LNCAP (cell line): ENCODE measurements at regions not wholly inside any gene's neighbourhood (a gene's known extent, or its start where the extent isn't known, plus 50 kb on each side); places are given as distances from the start of the nearest gene placed in this dataset.

Experiments
- CTCF ChIP-seq: fragments of 450-650 bp; IDR thresholded peaks from 2 replicates; pipeline ENCODE4 v1.5.1; 2017; ENCODE audit warnings: mild to moderate bottlenecking

- TF ChIP-seq CTCF, result no peak
Observed at GRCh38 chr1:222257027-222257426, 290.9 kb downstream of the HHIPL2 start.

DNA sequence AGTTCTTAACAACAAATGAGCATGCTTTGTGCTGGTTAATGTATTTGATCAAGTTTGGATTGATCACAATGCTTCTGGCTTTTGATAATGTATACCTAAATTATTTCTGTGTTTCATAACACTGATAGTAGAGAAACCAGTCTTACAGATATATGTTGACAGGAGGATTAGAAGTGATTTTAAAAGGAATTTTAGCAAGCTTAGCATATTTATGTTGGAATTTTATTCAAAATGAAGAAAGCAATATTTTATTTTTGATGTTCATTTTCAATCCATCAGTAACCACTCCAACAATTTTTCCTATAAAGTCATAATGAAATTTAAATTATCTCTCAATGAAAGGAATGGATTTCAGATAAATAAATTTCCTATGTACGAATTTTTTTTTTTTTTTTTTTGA lies 291.8 kb downstream of the HHIPL2 start:
- no peak for TF ChIP-seq CTCF

DNA sequence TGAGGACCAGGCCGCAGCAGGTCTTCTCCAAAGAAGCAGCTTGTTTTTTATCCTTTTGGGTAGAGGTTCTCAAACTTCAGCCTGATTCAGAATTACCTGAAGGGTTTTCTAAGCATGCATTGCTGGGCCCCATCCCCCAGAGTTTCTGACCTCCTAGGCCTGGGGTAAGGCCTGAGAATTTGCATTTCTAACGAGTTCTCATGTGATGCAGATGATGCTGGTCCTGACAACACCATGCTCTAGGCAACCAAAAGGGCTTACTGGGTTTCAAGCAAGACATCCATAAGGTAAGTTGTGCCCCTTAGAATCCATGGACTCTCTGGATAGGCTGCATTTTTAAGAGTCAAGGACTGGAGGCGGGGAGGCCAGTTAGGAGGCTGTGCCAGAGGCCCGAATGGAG lies 295.1 kb downstream of the HHIPL2 start:
- TF ChIP-seq CTCF, result no peak

DNA sequence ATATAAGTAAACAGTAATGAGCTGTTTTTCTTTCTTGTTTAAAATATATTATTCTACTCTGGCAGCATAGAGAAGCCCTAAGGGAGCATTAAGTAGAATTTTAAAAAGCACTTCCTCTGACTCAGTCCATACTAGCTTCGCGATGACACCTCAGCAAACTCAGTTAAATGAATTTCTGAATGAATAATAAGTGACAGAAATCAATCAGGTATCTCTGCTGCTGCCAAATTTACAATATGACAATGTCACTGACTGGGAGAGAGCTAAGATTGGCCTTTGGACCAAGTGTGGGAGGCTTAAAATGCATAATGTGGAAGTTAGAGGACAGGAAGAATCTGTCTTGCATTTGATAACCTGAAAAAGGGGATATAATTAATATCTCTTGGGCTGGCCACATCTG lies 296.1 kb downstream of the HHIPL2 start:
- TF ChIP-seq CTCF, result no peak

GRCh38 chr1:222250376-222250775 lies 297.5 kb downstream of the HHIPL2 start:
- no peak for TF ChIP-seq CTCF

DNA sequence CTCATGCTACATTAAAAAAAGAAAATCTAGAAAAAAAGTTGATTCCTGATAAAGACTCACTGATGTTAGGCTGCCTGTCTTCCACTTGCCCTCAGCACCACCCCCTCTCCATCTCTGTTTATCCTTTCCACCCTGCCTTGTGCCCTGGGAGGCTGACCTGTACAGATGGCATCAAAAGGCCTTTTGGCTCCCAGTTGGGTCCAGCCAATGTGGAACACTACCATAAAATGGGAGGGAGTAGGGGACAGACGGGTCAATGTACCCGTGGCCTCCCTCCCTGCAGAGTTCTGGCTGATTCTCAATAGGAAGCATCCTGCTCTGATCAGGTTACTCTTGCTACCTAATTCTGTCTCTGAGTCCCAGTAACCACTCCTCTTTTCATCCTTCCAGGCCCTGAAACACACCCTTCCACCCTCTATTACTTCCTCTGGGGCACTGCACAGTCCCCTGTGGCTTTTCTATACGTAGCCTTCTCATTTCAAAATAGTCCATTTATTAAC lies 300.0 kb downstream of the HHIPL2 start:
- no peak for TF ChIP-seq CTCF

DNA sequence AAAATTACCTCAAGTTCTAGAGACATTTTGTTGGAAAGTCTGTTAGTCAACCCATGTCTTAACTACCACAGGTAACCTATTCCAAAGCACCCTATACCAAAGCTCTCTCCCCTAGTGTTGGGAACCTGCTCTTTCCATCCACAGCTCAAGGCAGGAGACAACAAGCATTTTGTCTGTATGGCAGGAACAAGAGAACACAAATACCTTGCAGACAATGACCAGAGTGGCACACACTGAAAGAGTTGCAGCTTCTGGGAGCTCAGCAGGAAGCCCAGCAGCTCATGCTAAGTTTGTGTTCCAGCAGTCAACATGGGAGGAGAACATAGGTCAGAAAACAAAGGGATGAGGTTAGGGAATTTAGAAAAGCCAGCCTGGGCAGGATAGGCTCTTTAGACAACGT lies 300.8 kb downstream of the HHIPL2 start:
- TF ChIP-seq CTCF, result no peak

GRCh38 chr1:222243902-222244301 lies 304.0 kb downstream of the HHIPL2 start:
- no peak for TF ChIP-seq CTCF
